AG20443 (cell line): ENCODE measurements at regions not wholly inside any gene's neighbourhood (a gene's known extent, or its start where the extent isn't known, plus 50 kb on each side); places are given as distances from the start of the nearest gene placed in this dataset.

Experiments used
- DNase-seq: peaks from one replicate; pipeline ENCODE4 v3.0.0; 2012; ENCODE audit warnings: low spot score, mixed read lengths

GRCh38 chr6:4405621-4406212 is 270.3 kb upstream of the ECI2 start:
- DNase-seq: no peak

- no peak for DNase-seq
Observed at GRCh38 chr6:4404415-4404814, 269.0 kb upstream of the ECI2 start.

GRCh38 chr6:4403828-4404227 is 268.5 kb upstream of the ECI2 start:
- DNase-seq: no peak

DNA sequence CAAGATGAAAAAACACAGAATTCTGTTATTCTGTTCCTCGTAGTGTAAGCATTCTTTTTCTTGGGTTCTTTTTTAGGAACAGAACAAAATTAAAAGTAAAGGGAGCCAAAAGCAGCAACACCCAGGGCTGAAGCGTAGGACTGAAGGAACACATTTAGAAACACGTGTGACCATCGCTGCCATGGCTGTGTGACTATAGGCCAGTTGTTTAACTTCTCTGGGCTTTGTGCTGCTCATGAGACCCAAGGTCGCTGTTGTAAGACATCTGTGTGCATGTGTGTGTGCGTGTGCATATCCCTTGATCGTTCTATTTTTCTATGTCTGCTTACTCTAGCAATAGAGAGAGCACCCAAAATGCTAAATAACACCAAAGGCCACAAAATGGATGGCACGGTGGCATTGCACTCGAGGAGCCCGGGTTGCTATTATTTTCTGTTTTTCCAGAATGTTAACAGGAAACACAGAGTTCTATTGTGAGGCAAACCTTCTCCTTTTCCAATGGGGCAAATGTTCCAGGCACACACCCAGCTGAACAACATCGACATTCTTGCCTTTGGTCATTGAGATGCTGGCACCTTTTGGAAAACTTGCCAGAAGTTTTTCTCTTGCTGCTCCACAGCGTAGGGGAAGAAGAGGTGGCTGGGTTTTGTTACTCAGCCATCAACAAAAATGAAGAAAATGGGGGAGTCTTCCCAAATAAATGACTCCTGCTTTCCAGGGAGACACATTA is 267.8 kb upstream of the ECI2 start:
- no peak for DNase-seq

DNA sequence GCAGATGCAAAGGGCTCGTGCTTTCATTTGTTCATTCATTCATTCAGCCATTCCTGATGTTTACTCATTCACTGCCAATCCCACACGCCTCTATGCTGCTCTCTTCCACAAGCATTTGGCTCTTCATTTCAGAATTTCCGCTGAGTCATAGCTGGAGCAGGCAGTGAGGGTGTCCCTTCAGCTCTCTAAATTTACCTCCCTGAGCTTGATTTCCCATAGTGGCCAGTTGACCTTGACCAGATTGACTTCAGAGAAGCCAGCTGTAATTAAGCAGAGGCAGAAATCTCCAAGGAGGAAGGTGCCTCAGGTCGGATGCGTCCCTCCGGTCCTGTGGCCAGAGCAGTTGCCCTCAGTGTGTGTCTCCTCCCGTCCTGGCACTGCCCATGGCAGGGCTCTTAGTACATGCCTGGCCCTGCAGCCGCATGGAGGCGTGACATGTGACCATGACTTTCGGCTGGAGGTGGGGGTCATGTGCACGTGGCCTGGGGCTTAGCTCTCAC is 267.2 kb upstream of the ECI2 start:
- DNase-seq: peak; percentile 87

DNA sequence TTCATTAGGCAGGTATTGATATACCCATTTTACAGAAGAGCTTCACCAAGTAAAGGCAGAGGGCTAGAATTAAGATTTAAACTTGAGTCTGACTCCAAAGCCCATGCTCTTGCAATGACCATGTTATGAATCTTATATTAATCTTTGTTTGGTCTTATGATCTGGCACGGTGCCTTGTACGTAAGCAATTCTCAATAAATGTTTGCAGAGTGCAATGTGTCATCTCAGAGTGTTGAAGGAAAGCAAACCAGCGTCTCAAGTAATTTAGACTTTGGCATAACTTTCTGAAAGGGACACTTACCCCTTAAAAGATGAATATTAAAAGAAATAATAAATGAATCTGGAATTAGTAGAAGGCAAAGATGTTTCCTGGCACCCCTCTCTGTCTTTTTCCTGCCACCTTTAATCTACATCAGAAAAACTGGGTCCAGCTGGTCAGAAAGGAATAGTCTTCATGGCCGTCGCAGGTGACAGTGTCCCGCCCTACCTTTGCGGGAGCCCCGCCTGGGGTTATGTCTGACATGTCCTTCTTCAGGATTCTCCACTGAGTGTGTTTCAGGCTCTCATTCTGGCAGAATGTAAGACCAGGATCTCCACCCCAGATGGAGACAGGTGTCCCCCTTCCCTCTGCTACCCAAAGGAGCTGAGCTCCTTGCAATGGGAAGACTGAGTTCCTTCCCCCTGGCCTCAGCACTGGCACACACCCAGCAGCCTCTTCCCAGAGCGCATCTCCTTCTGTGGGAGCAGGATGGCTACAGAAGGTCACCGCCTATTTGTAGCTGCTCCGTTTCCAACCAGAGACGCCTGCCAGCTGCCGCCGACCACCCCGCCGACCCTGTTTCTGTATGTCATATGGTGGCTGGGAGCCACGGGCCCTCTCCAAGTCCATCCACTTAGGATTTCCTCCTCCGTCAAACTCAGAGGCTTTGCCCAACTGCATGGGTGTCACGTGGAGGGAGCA is 266.3 kb upstream of the ECI2 start:
- no peak for DNase-seq

DNA sequence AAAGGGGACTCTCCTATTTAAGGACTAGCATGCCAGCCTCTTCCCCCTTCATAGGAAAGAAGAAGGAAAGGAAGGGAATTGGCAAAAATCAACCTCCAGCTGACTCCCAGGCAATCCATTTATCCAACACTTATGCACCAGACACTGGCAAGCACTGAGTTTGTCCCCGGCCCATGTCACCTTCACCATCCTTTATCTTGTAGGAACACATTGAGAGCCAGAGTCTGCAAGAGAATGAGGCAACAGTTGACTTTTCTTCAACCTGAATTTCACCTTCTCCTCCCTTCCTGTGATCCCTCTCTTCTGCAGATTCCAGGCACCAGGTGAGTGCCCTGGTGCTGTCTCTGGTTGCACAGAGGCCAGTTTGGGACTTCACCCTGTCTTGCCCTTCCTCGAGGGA is 264.3 kb upstream of the ECI2 start:
- DNase-seq: no peak

DNA sequence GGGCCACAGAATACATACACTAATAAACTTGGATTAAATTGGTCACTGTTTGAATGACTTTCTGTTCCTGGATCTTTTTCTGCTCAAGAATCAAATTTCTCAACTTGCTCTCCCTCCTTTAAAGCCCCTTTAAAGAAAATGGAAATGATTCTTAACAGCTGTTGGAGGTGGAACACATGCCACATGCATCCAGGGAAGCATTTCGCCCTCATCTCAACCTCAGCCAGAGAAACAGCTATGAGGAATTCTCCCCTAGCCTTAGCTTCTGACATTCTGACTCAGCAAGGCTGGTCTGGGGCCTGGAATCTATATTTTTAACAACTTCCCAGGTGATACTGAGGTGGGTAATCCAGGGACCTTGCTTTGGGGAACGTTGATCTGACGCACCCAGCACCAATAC is 263.4 kb upstream of the ECI2 start:
- DNase-seq: no peak

GRCh38 chr6:4397307-4397706 is 261.9 kb upstream of the ECI2 start:
- DNase-seq: no peak

GRCh38 chr6:4396044-4396443 is 260.7 kb upstream of the ECI2 start:
- no peak for DNase-seq

- no peak for DNase-seq
Observed at GRCh38 chr6:4395386-4395785, 260.0 kb upstream of the ECI2 start.

DNA sequence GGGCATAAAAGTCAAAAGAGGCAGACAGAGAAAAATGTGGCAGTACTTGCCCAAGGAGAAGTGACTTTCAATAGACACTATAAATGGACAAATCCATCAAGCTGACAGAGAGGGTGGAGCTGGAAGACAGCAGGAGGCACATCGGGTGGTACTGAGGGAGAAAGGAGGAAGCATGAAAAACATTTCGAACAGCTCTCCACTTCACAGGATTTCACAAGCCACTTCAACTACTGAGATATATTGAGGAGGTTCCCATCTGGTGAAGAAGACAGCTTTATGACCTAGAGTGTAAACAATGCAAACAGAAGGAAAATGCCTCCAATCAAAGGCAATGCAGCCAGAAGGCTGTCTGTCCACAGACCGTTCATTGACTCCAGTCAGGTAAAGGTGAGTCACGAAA is 259.4 kb upstream of the ECI2 start:
- no peak for DNase-seq

DNA sequence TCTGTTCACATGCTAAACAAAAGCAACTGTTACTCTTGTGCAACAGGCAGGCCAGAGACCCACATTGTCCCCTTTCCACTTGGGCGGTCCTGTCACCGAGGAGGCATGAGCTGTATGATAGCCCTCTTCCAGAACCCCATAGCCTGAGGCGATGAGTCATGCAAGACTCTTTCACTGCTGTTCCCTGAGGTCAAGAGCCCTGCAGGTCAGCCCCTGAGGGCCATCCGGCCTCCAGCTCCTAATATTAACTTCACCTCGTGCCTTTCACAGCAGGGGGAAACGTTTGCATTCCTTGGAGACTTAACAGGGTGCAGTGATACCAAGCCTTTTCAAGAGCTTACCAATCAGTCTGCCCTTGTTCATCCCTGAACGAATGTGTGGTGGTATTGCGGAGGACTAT is 253.3 kb upstream of the ECI2 start:
- DNase-seq: peak; percentile 45

GRCh38 chr6:4384656-4385055 is 249.3 kb upstream of the ECI2 start:
- no peak for DNase-seq

DNA sequence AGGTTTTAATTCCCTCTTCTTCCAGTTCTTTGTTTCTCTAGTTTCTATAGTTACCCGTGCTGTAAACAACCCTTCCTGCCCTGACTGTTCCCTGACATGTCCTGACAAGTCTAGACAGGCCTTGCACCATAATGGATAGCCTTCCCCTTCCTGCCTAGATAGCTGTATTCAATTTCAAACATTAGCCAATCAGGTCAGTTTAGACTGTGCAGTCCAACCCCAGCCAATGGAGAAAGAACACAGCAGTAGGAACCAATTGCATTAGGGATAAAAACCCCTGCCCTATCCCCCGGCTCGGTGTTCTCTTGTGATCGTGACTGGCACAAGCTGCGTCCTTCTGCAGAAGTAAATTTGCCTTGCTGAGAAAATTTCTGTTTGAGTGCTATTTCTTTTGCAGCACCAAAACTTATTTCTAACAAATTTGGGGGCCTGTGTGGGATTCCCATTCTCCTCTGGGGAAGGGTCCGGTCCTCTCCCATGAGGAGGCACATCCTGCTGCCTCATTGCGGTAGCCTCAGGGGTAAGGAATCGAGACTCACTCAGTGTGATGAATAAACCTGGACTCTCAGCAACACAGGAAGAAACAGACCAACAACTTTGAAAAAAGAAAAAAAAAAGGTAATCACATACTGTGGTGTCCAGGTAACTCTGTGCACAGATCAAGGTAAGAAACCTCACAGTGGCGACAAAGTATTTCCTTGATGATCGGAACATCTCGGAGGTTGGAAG is 248.7 kb upstream of the ECI2 start:
- no peak for DNase-seq

- DNase-seq: no peak
Observed at GRCh38 chr6:4382362-4382853, 247.0 kb upstream of the ECI2 start.

DNA sequence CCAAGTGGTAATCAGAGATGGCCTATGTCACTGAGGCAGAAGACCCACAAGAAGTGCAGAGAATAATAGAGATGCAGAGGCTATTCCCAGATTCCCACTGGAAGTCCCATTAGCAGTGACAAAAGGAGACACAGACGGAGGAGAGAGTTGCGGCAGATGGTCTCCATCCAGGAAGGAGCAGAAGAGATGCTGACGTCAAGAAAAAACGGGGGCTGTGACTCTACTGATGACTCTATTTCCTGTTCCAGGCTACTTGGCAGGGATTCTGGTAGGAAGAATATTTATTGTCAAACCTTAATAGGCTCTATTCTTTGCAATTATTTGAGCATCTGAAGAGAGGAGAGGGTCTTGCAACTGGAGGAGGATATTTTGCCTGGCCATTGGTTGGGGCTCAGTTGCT is 246.0 kb upstream of the ECI2 start:
- no peak for DNase-seq

GRCh38 chr6:4380881-4381281 is 245.5 kb upstream of the ECI2 start:
- no peak for DNase-seq

DNA sequence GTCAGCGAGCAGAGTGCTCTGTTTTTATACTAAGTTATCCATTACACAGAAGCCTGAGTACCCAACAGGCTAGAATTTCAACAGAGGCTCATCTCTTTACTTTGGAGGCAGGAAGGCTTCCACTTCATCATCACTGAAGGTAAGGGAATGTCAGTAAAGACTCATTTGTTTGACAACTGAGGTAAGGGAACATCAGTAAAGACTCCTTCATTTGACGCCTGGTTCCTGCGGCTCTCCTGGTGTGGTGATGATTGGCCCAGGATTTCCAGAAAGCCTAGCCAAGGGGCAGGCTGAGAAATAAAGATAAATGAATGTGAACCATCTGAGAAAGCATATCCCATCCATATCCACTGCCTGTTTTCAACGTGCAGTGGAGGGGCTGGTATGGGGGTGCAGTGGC is 244.6 kb upstream of the ECI2 start:
- no peak for DNase-seq

DNA sequence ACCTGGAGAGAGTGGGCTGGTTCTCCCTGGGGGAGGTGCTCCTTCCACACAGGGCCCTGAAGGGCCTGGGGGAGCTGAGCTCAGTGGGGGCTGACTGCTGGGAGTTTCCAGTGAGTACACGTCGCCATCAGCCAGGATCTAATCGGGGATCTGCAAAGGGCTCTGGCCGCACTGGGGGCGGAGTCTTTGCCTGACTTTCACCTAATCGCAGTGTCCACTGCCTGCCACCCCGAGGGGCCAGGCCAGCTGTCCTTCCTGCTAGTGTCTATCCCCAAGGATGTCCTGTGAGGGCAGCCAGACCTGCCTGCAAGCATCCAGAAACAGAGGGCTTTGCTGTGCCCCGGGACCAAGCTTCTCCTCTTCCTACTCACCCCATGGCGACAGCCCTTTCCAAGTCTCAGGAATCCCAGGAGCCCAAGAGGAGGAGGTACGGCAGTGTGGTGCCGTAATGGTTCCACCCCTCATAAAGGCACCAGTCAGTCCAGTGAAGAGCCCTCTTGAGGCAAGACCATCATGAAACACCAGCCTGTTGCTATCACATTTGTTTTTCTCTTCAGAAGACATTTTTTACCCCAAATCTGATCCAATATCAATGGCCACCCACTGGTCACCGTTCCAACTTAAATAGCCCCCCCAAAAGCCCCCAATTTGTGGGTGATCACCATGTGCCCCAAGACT is 243.1 kb upstream of the ECI2 start:
- no peak for DNase-seq

DNA sequence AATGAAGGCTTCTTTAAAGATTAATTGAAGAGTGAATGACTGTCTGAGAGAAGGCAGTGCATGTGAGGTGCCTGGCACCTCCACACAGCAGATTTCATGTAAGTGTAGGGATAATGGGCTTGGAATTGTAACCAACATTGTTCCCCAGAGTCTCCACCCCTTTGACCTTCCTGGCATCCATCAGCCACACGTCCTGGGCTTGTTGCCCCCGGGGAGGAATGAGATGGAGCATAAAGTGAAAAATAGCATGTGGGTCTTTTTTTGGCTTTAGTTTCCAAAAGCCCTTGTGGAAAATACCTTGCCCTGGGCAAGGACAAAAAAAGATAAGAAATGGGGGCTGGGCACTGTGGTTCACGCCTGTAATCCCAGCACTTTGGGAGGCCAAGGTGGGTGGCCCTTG is 242.2 kb upstream of the ECI2 start:
- DNase-seq: no peak
